Ureter (tissue), 1 donor: ENCODE measurements at regions not wholly inside any gene's neighbourhood (a gene's known extent, or its start where the extent isn't known, plus 50 kb on each side); places are given as distances from the start of the nearest gene placed in this dataset.

Experiments used
- DNase-seq: peaks from one replicate; pipeline ENCODE4 v3.0.0-alpha.2; 2020; ENCODE audit warnings: low spot score
- donor health status: DM: yes; HTN: yes; CAD: no.

GRCh38 chr13:63438951-63439350 is 2023.3 kb upstream of the PCDH20 start:
- no peak for DNase-seq

GRCh38 chr13:63436325-63436668 is 2020.6 kb upstream of the PCDH20 start:
- no peak for DNase-seq

DNA sequence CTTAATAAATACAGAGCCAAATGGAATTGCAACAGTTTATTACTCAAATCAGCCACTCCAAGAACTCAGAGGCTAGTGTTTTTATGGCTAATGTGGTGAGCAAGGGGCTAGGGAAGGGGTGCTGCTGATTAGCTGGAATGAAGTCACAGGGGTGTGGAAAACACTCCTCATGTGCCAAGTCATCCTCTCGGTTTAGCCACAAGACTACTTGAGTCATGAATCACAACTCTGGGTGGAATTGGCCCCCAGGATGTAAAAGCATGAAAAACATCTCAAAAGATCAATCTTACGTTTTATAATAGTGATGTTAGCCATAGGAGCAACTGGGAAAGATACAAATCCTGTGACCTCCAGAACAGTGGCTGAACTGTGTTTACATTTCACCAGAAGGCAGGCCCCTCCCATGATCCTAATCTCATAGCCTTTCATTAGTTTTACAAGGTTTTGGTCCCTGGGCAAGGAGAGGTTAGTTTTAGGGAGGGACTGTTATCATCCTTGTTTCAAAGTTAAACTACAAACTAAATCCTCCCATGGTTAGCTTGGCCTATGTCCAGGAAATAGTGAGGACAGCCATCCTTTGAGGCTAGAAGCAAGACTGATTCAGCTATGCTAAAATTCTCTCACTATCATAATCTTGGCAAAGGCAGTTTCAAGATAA is 2020.1 kb upstream of the PCDH20 start:
- DNase-seq, result no peak

DNA sequence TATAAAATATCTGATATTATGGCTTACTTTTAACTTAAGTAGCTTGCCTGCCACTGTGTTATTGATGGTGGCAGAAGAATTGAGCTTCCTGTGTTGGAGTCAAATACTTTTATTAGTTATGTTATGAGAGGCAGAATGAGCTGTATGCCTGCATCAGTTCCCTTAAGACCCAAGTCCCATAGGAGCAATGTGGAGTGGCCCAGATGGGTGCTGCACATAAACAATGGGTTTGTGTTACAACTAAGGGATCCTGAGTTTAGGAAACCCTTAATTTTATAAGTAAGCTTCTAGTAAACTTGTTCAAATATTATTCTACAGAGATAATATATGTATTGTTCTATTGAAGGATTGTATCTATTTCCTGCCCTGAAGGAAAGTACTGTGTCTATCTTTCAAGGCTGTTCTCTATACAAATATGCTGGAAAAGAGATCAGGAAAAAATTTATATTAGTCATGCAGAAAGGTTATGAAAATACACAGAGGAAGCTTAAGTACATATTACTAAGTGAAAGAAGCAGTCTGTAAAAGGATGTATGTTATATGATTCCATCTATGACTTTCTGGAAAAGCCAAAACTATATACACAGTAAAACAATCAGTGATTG is 2018.0 kb upstream of the PCDH20 start:
- no peak for DNase-seq

DNA sequence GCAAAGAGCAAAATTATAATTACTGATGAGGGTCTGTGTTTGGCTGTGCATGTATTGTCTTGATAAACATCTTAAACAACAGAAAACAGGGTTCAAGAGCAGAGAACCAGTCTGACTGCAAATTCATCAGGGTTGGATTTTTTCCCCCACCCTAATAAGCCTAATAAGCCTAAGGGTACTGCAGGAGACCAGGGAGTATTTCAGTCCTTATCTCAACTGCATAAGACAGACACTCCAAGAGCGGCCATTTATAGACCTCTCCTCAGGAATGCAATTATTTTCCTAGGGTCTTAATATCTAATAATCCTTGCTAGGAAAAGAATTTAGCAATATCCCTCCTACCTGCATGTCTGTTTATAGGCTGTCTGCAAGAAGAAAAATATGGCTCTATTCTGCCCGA is 2011.5 kb upstream of the PCDH20 start:
- no peak for DNase-seq

- DNase-seq, result no peak
Measured at GRCh38 chr13:63425131-63425530, 2009.5 kb upstream of the PCDH20 start.

- no peak for DNase-seq
Measured at GRCh38 chr13:63421123-63421522, 2005.5 kb upstream of the PCDH20 start.

- no peak for DNase-seq
Measured at GRCh38 chr13:63420685-63421084, 2005.0 kb upstream of the PCDH20 start.

- no peak for DNase-seq
Measured at GRCh38 chr13:63414247-63414646, 1998.6 kb upstream of the PCDH20 start.

DNA sequence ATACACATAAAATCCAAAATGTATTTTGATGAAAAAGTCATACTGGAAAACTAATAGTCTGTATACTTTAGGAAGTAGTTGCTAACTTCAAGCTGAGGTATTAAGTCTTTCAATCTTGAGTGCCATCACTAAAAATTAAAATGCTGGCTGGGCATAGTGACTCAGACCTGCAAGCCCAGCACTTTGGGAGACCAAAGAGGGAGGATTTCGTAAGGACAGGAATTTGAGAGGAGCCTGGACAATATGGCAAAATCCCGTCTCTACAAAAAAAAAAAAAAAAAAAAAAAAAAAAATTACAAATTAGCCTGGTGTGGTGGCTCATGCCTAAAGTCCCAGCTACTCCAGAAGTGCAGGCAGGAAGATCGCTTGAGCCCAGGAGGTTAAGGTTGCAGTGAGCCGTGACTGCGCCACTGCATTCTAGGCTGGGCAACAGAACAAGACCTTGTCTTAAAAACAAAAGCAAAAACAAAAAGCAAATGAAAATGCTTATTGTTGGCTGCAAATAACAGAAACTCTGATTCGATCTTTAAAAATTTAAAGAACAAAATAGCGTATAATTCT is 1994.2 kb upstream of the PCDH20 start:
- no peak for DNase-seq

GRCh38 chr13:63408331-63409189 is 1992.9 kb upstream of the PCDH20 start:
- no peak for DNase-seq

DNA sequence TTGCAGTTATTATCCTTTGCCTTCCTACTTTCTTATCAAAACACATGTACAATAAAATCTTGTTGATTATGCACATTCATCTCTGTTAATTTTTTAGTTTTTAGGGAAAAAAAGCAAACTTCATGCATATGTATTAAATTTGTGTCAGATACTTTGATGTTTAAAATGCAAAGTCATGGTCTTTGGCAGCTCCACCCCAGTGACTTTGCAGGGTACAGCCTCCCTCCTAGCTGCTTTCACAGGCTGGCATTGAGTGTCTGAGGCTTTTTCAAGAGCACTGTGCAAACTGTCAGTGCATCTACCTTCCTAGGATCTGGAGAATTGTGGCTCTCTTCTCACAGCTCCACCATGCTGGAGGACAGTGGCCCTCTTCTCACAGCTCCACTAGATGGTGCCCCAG is 1988.1 kb upstream of the PCDH20 start:
- DNase-seq, result no peak

GRCh38 chr13:63396746-63397145 is 1981.1 kb upstream of the PCDH20 start:
- no peak for DNase-seq

- no peak for DNase-seq
Measured at GRCh38 chr13:63393112-63393511, 1977.5 kb upstream of the PCDH20 start.

DNA sequence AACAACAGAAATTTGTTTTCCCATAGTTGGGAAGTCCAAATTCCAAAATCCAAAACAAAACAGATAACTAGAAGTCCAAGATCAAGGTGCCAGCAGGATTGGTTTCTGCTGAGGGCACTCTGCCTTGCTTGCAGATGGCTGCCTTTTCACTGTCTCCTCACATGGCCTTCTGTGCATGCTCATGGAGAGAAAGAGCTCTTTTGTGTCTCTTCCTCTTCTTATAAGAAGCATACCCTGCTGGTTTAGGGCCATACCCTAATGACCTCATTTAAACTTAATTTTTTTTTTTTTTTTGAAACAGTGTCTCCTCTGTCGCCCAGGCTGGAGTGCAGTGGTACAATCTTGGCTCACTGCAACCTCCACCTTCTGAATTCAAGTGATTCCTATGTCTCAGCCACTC is 1974.1 kb upstream of the PCDH20 start:
- DNase-seq, result no peak

DNA sequence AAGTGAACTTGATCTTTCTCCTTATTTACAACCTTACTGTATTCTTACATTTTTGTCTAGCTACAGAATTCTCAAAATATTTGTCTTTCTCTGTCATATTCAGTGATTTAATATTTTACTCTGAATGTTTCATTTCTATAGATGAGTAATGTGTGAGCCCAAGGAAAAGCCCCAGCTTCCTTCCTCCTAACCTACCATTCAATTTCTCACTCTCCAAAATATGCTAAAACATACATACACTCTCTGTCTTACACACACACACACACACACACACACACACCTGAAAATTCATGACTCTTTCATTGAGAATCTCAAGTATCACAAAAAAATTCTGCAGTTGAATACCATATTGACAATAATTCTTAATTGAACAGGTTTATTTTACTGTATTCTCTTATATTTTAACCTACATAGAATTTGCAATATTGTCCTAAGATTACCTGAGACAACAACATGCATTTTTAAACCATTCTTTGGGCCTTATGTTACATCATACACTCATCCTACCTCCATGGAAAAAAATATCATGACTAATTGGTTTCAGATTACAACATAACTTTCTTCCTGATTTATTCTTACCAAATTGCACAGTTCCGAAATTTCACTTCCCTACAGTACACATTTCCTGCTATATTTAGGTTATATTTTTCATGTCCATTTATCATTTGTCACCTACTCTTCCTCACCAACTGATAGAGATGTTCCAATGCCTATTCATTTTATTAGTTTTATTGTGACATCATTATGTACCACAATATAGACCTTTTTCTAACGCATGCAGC is 1965.6 kb upstream of the PCDH20 start:
- no peak for DNase-seq

GRCh38 chr13:63377986-63378385 is 1962.3 kb upstream of the PCDH20 start:
- DNase-seq, result no peak

DNA sequence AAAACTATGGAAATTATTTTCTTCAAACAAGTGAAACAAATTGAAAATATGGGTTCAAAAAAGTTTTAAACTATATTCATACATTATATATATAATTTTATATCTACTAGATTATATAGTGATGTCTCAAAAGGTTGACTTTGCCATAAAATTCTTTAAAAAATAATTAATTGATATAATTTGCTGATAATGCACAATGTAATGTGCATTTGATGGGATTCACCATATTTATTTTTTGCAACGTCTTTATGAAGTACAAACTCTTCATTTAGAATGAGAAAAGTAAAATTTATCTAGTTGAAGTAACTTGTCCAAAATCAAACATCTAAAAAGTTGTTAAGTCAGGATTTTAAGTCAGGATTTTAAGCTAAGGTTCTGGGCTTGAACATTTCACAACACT is 1954.5 kb upstream of the PCDH20 start:
- no peak for DNase-seq

- DNase-seq, result no peak
Measured at GRCh38 chr13:63367522-63368198, 1952.0 kb upstream of the PCDH20 start.

DNA sequence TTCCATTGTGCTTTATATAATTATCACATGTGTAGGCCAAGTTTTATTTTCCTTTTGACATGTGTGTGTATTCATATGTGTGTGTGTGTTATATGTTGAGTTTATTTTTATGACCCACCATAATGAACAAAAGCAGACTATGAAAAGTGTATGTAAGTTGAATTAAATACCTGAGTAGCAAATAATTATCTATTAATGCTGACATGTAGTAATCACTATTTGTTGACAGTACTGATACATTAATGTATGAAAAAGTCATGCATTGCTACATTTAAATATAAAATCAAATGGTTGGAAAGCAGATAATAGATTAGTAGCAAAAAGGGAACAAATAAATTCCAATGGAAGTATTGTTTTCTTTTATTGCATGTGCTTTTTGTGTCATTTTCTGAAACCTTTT is 1948.5 kb upstream of the PCDH20 start:
- DNase-seq, result no peak

DNA sequence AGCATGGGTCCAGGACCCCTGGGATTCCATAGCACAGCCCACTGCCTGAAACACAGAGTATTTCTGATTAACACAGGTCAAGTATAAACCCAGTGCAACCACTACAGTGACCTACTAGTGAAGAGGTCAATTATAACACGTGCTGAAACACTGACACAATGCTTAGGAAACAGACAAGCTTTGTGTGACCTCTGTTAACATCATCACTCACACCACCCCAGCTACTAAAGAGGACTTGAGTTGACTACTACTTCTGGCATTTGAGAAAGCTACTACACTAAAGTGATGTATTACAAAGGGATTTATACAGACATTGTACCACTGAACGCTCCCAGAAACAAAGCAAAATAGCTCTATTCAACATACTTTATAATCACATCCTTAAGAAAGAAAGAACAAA is 1935.9 kb upstream of the PCDH20 start:
- DNase-seq, result no peak
